H9 (cell line): ENCODE measurements at regions not wholly inside any gene's neighbourhood (a gene's known extent, or its start where the extent isn't known, plus 50 kb on each side); places are given as distances from the start of the nearest gene placed in this dataset.

ENCODE experiments used
- DNase-seq: peaks from one replicate; pipeline ENCODE4 v3.0.0-alpha.2; 2017
- H2AFZ ChIP-seq: one replicate; pipeline ENCODE4 v1.6.1; 2013; ENCODE audit warnings: mild to moderate bottlenecking, low read length, control low read depth, moderate library complexity
- H2AK5ac ChIP-seq: 2 replicates; pipeline ENCODE4 v1.6.1; 2013; ENCODE audit warnings: low read length, control low read depth, mixed read lengths; ENCODE audit not compliant: insufficient read length
- H2BK120ac ChIP-seq: one replicate; pipeline ENCODE4 v1.6.1; 2013; ENCODE audit warnings: low read depth, mild to moderate bottlenecking, low read length, control low read depth, inconsistent platforms; ENCODE audit not compliant: poor library complexity, severe bottlenecking
- H2BK12ac ChIP-seq: 2 replicates; pipeline ENCODE4 v1.6.1; 2013; ENCODE audit warnings: low read length, control low read depth, mixed read lengths, low read depth; ENCODE audit not compliant: insufficient read length
- H2BK15ac ChIP-seq: 2 replicates; pipeline ENCODE4 v1.6.1; 2013; ENCODE audit warnings: low read depth, low read length, control low read depth
- H2BK20ac ChIP-seq: one replicate; pipeline ENCODE4 v1.6.1; 2013; ENCODE audit warnings: low read depth, mild to moderate bottlenecking, low read length, control low read depth, inconsistent platforms; ENCODE audit not compliant: poor library complexity, severe bottlenecking
- H2BK5ac ChIP-seq: 2 replicates; pipeline ENCODE4 v1.6.1; 2013; ENCODE audit warnings: low read length, control low read depth, mixed read lengths; ENCODE audit not compliant: insufficient read length
- H3K14ac ChIP-seq: 2 replicates; pipeline ENCODE4 v1.6.1; 2013; ENCODE audit warnings: low read length, control low read depth; ENCODE audit not compliant: insufficient read depth
- H3K18ac ChIP-seq: 2 replicates; pipeline ENCODE4 v1.6.1; 2013; ENCODE audit warnings: low read depth, mild to moderate bottlenecking, mixed read lengths, low read length, control low read depth; ENCODE audit not compliant: insufficient read length
- H3K23ac ChIP-seq: 2 replicates; pipeline ENCODE4 v1.6.1; 2013; ENCODE audit warnings: low read length, control low read depth, mixed read lengths, low read depth; ENCODE audit not compliant: insufficient read length
- H3K23me2 ChIP-seq: 2 replicates; pipeline ENCODE4 v1.6.1; 2013; ENCODE audit warnings: low read depth, mild to moderate bottlenecking, mixed read lengths, low read length, control low read depth; ENCODE audit not compliant: insufficient read length, poor library complexity, severe bottlenecking
- H3K27ac ChIP-seq: 2 replicates; pipeline ENCODE4 v1.5.1; 2013; ENCODE audit warnings: low read length, control low read depth, mixed read lengths, low read depth; ENCODE audit not compliant: insufficient read length
- H3K27me3 ChIP-seq: 2 replicates; pipeline ENCODE4 v1.6.1; 2013; ENCODE audit warnings: low read length, control low read depth, inconsistent platforms; ENCODE audit not compliant: insufficient read depth
- H3K4ac ChIP-seq: 2 replicates; pipeline ENCODE4 v1.6.1; 2013; ENCODE audit warnings: low read depth, mild to moderate bottlenecking, control low read depth, inconsistent platforms, low read length, moderate library complexity
- H3K4me1 ChIP-seq: 2 replicates; pipeline ENCODE4 v1.6.1; 2013; ENCODE audit warnings: low read length, control low read depth, inconsistent platforms; ENCODE audit not compliant: insufficient read depth
- H3K4me2 ChIP-seq: 2 replicates; pipeline ENCODE4 v1.6.1; 2013; ENCODE audit warnings: low read length, control low read depth, mixed read lengths; ENCODE audit not compliant: insufficient read length, insufficient read depth
- H3K56ac ChIP-seq: 2 replicates; pipeline ENCODE4 v1.6.1; 2013; ENCODE audit warnings: low read depth, mild to moderate bottlenecking, mixed read lengths, low read length, control low read depth; ENCODE audit not compliant: insufficient read length
- H3K79me1 ChIP-seq: 2 replicates; pipeline ENCODE4 v1.6.1; 2013; ENCODE audit warnings: low read depth, mild to moderate bottlenecking, moderate library complexity, low read length, control low read depth, inconsistent platforms; ENCODE audit not compliant: insufficient read depth, poor library complexity, severe bottlenecking
- H3K79me2 ChIP-seq: 2 replicates; pipeline ENCODE4 v1.6.1; 2013; ENCODE audit warnings: low read length, control low read depth, inconsistent platforms; ENCODE audit not compliant: insufficient read depth
- H3K9ac ChIP-seq: 2 replicates; pipeline ENCODE4 v1.6.1; 2013; ENCODE audit warnings: low read length, control low read depth, mixed read lengths; ENCODE audit not compliant: insufficient read length; ENCODE audit errors: extremely low read depth
- H3K9me3 ChIP-seq: one replicate; pipeline ENCODE4 v1.6.1; 2013; ENCODE audit warnings: low read depth, low read length, inconsistent platforms; ENCODE audit not compliant: control insufficient read depth
- H3T11ph ChIP-seq: one replicate; pipeline ENCODE4 v1.6.1; 2013; ENCODE audit warnings: mild to moderate bottlenecking, low read length, control low read depth, inconsistent platforms
- H4K20me1 ChIP-seq: one replicate; pipeline ENCODE4 v1.6.1; 2013; ENCODE audit not compliant: control insufficient read depth, insufficient read length, insufficient read depth
- H4K5ac ChIP-seq: 2 replicates; pipeline ENCODE4 v1.6.1; 2013; ENCODE audit warnings: low read depth, mild to moderate bottlenecking, mixed read lengths, low read length, control low read depth; ENCODE audit not compliant: insufficient read length
- H4K8ac ChIP-seq: replicated peaks from 2 replicates; pipeline ENCODE4 v1.6.1; 2013; ENCODE audit warnings: low read length, control low read depth, mixed read lengths, low read depth; ENCODE audit not compliant: insufficient read length
- H4K91ac ChIP-seq: 2 replicates; pipeline ENCODE4 v1.6.1; 2013; ENCODE audit warnings: low read depth, mild to moderate bottlenecking, moderate library complexity, mixed read lengths, low read length, control low read depth; ENCODE audit not compliant: insufficient read length
- H3K27ac Mint-ChIP-seq, 3 experiments: 2 replicates in 2 of 3; 3 replicates in 1 of 3; pipeline ENCODE4 v1.8.0; 2020 to 2021; ENCODE audit warnings: mixed read lengths in 3 of 3, mild to moderate bottlenecking in 1 of 3, moderate library complexity in 1 of 3
- H3K27me3 Mint-ChIP-seq: 2 replicates; pipeline ENCODE4 v1.8.0; 2021; ENCODE audit warnings: low read depth, mild to moderate bottlenecking, moderate library complexity, mixed read lengths
- H3K36me3 Mint-ChIP-seq, 3 experiments: 2 replicates in 2 of 3; 3 replicates in 1 of 3; pipeline ENCODE4 v1.8.0; 2020 to 2021; ENCODE audit warnings: low read depth in 3 of 3, mixed read lengths in 3 of 3; ENCODE audit not compliant: insufficient read depth in 1 of 3
- H3K4me1 Mint-ChIP-seq, 2 experiments: 2 replicates each; pipeline ENCODE4 v1.8.0; 2020; ENCODE audit warnings: mixed read lengths in 2 of 2
- H3K4me3 Mint-ChIP-seq, 2 experiments: 2 replicates in 1 of 2; 3 replicates in 1 of 2; pipeline ENCODE4 v1.8.0; 2020 to 2021; ENCODE audit warnings: mild to moderate bottlenecking in 2 of 2, mixed read lengths in 2 of 2, moderate library complexity in 1 of 2
- H3K9me3 Mint-ChIP-seq, 2 experiments: 2 replicates in 1 of 2; 3 replicates in 1 of 2; pipeline ENCODE4 v1.8.0; 2020; ENCODE audit warnings: mild to moderate bottlenecking in 2 of 2, mixed read lengths in 2 of 2, moderate library complexity in 1 of 2
- CTCF ChIP-seq: fragments of 200-600 bp; sonication (generic); conservative IDR thresholded peaks from 3 replicates; pipeline ENCODE4 v1.8.0; 2021; ENCODE audit warnings: antibody characterized with exemption, mild to moderate bottlenecking
- WGBS: extraction: QIAGEN DNeasy Blood & Tissue Kit; methylation state at CpG from one replicate; pipeline ENCODE4 v1.1.7; 2013; ENCODE audit warnings: missing lambda C conversion rate, low lambda C conversion rate, mixed read lengths; ENCODE audit not compliant: insufficient read length; ENCODE audit errors: extremely low coverage; 5-methylcytosine and 5-hydroxymethylcytosine counted together

DNA sequence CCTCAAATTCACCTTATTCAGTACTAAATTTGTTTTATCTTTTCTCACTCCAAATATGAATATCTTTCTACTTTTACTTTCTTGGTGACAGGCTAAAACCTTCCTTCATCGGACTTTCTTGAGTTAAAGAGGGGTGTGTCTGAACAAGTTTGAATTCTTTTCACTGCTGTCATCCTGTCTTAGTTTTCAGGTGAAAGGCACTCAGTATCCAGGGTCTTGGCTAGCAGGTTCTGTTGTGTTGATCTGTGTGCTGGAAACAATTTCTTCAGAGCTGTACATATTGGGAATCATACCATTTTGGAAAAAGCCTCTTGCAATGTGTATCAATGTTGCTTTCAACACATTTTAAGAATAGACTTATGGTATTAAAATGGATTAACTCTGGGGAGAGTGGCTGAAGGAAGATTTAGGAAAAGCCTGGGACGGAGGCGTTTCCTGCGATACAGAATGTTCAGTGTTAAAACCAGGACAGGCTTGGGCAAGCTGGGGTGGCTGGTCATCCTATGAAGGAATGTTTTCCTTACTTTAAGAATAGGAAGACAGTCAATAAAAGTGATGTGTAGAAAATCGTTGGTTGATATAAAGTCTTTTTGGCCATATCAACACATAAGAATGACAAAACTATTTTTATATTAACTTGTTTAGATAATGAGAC, 350.7 kb upstream of the SPRED2 start:
- H3K79me2 ChIP-seq, result no peaks in the 10 kb centered on the region
- no peak for TF ChIP-seq CTCF
- H3T11ph ChIP-seq, result no peak overlapping the region
- no peak for DNase-seq
- no peaks in the 10 kb centered on the region for H3K23me2 ChIP-seq
- Mint-ChIP-seq H3K27me3 (peaks cover 3% of the 10 kb centered on the region), H3K9me3 (no peaks in the 10 kb centered on the region), H3K36me3 (no peaks in the 10 kb centered on the region), H3K4me1 (peaks cover 4 to 5% of the 10 kb centered on the region in 2 experiments), H3K4me3 (no peak overlapping the region), H3K27ac (no peak overlapping the region)
- H3K4me1 ChIP-seq, result no peaks in the 10 kb centered on the region
- H2AFZ ChIP-seq, result no peak overlapping the region
- H4K20me1 ChIP-seq, result no peaks in the 10 kb centered on the region
- H2AK5ac ChIP-seq, result no peak overlapping the region
- no peak overlapping the region for H2BK12ac ChIP-seq
- H2BK120ac ChIP-seq, result no peak overlapping the region
- H3K27ac ChIP-seq, result no peak overlapping the region
- WGBS, result no CpG with 5 or more reads among the region's 5 CpGs
- H3K23ac ChIP-seq, result no peak overlapping the region
- H3K79me1 ChIP-seq, result no peaks in the 10 kb centered on the region
- H3K56ac ChIP-seq, result no peak overlapping the region
- H2BK20ac ChIP-seq, result no peak overlapping the region
- H3K4me2 ChIP-seq, result no peak overlapping the region
- no peak overlapping the region for H3K18ac ChIP-seq
- no peak overlapping the region for H2BK5ac ChIP-seq
- no peak overlapping the region for H3K4ac ChIP-seq
- H2BK15ac ChIP-seq, result no peak overlapping the region
- no peak overlapping the region for H4K8ac ChIP-seq
- no peak overlapping the region for H3K9ac ChIP-seq
- H4K91ac ChIP-seq, result no peak overlapping the region
- no peak overlapping the region for H3K14ac ChIP-seq
- no peaks in the 10 kb centered on the region for H3K9me3 ChIP-seq
- no peaks in the 10 kb centered on the region for H3K27me3 ChIP-seq
- no peak overlapping the region for H4K5ac ChIP-seq
